Hematopoietic multipotent progenitor cell treated with erythropoietin and hydrocortisone succinate and interleukin-3 and kit ligand, for 15 days (in vitro differentiated cells): ENCODE measurements at regions not wholly inside any gene's neighbourhood (a gene's known extent, or its start where the extent isn't known, plus 50 kb on each side); places are given as distances from the start of the nearest gene placed in this dataset.

ENCODE experiments used
- DNase-seq: peaks from one replicate; pipeline ENCODE4 v3.0.0-alpha.2; 2015; ENCODE audit warnings: low spot score

DNA sequence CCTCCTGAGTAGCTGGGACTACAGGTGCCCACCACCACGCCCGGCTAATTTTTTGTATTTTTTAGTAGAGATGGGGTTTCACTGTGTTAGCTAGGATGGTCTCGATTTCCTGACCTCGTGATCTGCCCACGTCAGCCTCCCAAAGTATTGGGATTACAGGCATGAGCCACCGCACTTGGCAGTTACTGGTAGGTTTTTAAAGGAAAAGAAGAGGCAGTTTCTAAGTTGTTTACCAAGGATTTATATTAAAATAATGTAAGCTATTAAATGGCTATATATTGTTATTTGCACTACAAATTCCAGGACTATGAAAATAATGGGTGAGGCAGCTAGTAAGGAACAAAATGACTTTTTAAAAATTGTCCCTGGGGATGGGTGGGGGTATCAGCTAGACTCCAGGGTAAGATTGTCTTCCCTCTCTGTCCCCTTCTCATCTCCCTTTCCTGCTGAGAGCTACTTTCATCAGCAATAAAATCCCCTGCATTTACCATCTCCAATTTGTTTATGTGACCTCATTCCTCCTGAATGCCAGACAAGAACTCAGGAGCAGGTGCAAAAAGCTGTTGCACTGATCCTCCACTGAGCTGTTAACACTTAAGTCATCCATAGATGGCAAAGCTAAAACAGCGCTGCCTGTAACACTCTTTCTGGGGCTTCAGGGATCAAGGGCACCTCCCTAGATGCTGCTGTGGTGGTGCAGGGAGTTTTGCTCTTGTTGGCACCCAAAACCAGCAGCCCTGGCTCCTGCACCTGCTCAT, 165.2 kb downstream of the ZPLD1 start:
- DNase-seq: no peak

DNA sequence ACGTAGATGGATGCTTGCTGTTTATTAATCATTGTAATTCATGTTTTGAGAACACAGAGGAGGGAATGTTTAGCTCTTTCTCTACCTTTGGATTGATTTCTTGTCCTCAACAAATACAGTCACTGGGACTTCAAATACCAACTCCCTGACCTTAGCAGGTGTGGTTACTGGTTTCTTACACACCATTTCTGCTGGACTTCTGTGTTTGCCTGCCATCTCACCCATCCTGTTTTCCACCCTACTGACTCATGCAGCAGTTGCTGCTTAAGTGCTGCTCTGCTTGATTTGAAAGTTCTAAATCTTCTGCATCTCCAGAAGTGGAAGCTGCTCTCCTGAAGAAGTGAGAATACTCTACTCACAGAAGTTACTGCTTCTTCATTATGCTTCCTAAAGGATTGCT, 170.3 kb downstream of the ZPLD1 start:
- DNase-seq: no peak

DNA sequence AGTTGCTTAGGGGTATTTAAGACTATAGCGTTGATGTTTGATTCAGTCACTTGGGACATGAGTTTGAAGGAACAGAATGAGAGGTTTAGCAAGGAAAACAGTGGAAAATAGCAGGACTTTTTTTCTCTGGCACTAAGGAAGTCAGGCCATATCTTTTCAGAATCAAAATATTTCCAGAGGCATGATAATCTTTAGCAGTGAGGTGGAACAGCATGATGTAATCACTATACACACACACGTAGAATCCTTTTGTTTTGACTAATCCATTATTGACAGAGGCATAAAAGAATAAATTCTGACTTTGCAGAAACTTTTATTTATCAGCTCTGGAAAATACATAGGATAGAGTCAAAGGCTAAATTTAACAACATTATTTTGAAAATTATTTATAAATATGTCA, 174.1 kb downstream of the ZPLD1 start:
- no peak for DNase-seq

DNA sequence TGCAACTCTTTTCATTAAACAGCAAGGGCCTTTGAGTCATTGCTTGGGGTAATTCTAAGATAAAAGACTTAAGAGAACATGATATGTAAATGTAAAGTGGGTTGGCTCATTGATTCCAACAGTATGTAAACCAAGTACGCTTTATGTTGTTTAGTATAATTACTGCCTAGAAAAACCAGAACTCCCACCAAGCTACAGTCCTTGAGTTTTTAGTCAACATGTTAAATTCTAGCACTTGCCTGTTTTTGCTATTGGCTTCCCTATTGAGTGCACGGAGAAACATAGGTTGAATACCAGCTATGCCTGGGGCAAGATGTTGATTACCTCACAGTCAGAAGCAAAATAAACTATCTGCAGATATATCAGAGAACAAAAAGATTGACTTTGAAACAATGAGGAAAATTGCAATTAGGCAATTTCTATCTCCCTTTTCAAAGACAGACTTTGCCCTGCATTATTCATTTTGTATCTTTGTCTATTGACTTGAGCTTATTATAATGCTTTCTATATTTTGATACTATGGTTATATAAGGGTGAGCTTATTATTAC, 179.3 kb downstream of the ZPLD1 start:
- no peak for DNase-seq

DNA sequence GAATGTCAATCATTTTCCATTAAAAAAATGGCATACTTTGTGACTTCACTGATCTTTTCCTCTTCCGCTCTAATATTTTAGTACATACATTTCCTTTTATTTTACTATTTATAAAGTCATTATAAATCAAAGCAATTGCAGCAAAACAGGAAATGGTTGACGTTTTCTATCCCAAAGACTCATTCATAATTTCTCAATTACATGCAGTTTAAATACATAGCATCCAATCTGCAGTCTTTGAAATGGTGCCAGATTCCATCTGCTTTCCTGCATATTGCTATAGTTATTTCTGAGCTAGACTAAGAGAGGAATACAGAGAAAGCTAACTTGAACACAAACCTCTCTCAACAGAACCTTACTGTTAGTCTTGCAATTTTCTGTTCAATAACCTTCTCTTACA, 179.8 kb downstream of the ZPLD1 start:
- no peak for DNase-seq

DNA sequence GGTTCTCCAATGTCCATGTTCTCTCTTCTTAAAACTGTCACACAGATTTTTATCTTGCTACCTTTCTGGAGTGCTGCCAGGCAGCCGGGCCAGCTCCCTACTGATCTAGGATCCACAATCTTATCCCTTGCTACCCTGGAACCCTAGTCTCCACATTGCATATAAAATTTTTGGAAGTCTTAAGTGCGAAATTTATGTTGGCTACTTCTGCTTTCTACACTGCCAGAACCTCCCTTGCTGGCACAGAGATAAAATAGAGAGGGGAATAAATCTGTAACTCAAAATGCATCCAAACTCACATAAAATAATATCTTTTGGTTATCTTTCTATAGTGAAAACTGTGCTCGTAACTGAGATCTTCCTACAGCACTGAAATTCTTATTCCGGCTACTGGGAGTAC, 182.6 kb downstream of the ZPLD1 start:
- no peak for DNase-seq

DNA sequence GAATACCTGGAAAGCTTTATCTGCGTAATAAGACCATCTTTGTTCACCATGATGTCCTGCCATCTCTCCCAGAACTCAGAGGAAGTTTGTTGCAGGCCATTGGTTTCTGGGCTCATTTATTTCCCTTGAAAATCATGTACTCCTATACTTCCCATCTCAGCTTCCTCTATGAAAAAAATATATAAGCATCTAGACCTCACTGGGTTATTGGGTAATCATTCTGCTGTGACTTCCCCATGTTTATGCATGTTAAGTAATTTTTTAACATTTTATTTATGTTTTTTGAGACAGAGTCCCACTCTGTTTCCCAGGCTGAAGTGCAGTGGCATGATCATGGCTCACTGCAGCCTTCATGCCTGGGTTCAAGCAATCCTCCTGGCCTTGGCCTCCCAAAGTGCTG, 184.5 kb downstream of the ZPLD1 start:
- no peak for DNase-seq

DNA sequence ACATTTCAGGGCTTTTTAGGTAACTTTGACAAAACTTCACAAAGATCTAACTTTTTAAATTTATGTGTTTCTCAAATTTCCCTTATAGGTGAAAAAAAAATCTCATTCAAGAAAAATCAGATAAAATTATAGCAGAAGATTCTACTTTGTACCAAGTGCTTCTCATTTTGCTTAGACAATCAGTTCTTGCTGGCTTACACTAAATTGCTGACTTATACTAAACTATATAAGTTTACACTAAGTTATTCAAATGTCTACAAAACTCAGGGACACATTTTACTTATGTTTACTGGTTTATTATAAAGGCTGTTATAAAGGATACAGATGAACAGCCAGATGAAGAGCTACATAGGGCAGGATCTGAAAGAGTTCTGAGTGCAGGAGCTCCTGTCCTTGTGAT, 195.1 kb downstream of the ZPLD1 start:
- no peak for DNase-seq

DNA sequence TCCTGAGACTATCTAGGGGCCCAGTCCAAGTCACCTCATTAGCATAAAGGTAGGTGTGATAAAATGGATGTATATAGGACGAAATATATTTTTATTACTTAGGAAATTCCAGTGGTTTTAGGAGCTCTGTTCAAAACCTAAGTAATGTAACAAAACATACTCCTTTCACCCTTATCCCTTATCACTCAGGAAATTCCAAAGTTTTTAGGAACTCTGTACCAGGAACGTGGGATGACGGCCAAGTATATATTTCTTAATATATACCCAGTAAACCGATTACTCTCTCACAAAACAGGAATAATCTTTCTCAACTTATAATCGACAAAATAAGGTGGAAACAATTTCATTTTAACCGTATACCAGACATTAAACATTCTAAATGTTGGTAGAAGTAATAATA, 195.7 kb downstream of the ZPLD1 start:
- no peak for DNase-seq

DNA sequence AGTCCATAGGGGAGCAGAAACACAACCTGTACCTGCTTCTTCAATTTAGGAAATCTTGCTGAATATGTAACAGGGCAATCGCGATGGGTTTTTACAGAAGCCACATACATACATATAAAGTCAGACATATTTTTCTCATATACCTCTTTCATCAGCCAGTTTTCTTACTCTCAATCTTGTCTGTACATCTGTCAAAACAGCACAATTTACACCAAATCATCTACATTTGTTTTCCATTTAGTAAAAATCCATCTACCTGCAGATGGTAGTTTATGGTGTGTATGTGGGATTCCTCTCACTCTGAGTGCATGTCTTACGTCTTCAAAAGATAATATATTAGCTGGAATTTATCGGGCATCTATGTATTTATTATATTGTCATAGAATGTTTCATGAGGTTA, 208.7 kb downstream of the ZPLD1 start:
- DNase-seq: no peak

DNA sequence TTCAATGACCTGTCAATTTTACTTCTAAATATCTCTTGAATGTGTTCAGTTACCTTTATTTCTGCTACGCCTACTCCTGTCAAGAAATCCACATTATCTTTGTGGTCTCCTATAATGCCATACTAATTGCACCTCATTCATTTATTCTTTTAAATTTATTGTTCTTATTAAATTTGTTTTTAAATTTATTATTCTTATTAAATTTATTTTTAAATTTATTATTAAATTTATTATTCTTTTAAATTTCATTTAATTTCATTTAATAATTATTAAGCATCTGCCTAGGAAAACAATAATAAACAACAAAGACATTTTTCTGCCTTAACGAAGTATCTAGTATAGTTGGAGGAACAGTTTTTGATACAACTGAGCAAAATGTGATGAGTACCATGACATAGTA, 211.7 kb downstream of the ZPLD1 start:
- DNase-seq: no peak

DNA sequence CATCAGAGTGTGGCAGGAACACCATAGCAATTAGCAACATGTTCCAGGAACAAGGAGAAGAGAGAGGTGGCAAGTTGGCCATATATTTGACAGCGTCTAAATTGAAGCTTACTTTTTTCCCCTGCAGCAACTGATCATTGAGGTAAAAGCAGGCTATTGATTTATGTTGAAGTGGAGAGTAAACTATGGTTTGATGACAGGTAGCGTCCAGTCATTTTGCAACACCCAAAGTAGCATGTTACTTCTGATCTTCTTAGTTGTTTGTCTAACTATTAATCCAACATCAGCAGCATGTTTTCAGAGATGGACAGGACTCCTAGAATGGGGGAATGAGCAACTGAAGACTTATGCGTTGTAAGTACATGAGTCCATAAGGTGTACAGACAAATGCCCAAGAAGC, 225.8 kb downstream of the ZPLD1 start:
- DNase-seq: no peak

DNA sequence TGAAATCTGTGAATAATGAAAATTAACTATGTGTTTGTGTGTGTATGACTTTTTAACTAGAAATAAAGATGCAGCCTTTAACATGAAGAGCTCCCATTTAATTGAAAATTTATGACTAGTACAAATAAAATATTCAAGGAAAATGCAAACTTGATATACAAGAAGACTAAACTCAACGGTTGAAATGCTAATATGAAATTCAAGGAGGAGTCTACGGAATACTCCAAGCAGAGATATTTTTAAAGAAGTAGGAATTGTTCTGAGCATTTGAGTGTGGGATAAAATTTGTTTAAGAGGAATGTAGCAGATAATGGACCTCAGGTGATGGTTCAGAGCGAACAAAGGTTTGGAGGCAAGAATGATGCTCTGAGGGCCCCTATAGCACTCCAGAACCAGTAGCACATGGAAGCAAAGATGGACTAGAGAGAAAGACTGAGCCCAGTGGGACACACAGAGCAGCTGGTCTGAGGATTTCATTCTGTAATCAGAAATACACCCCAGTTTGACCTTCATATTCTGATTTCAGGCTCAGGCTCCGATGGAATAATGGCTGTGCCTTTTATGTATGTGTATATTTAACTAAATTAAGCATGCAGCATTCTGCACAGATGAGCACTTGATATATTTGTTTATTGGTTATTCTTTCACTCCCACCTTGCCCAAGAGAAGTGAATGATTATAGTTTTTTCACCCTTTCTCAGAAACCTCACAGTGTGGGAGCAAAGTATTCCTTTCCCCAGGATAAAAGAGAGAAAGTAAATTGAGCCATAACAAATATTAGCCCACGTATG, 227.1 kb downstream of the ZPLD1 start:
- no peak for DNase-seq

DNA sequence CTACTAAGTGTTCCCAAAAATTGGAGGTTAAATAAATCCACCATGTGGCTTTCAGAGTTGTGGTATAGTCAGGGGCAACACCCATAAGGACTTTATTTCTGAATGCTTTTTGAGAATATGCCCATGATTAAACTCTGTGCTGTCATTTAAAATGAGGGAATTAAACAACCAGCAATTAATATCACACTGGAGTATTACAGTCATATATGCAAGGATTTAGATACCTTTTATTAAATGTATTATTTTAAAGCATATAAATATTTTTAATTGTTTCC, 227.6 kb downstream of the ZPLD1 start:
- no peak for DNase-seq

DNA sequence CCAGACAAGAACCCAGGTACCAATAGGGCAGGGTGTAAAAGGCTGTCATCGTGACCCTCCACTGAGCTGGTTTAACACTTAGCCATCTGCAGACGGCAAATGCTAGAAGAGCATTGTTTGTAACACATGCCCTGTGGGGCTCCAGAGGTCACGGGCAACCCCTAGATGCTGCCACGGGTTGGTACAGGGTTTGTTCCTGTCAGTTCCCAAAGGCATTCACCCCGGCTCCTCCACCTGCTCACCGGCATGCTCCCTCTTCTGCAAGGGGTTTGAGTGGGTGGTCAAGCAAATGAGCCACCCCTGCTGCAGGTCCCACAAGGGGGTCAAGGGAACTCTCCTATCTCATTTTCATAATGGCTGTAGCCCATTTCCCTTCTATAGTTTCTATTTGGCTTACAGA, 229.3 kb downstream of the ZPLD1 start:
- DNase-seq: no peak

DNA sequence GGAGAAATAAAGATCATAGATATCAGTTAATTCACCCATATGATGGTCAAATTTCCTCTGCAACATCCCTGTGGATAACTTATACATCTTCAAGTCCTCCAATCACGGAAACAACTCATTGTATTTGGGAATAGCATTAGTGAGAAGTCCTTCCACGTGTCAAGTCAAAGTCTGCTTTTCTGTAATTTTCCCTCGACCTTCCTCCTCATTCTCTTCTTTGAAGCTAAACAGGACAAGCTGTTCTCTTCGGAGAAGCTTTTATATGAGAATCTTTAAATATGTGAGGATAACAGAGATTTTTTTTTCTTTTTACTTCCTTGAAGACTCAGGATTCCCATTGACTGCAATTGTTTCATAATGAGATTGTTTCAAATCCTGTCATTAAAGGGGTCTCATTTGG, 230.4 kb downstream of the ZPLD1 start:
- no peak for DNase-seq

DNA sequence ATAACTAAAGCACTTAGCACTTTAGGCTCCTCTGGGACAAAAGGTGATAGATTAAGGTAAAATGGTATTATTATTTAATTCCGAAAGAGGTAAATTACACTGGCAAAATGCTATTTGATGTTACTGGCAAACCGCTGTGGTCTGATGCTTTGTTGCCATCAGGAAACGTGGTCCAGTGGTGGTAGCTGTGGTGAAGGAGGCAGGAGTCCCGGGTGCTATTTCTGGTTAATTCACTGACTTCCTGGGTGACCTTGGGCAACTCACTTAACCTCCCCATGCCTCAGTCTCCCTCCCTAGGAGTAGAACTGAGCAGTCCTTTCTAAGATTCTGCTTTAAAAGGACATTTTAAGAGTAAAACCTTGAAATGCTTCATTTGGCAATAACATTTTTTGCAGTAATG, 233.4 kb downstream of the ZPLD1 start:
- DNase-seq: no peak

DNA sequence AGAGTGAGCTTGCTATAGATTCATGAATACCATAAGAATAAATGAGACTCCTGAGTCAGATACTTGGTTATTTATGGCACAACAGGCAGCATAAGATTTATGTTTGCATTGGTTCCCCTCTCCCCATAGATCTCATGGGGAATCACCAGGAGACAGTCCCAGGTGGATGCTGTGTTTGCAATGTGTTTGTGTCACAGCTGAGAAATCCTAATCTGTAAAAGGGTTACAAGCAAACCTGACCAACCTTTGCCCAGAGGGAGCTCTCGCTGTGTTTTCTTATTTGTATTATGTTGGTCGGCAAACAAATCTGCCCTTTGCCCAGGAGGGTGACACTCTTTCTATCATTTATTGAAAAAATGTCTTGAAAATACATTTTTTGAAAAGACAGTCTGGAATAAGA, 236.2 kb downstream of the ZPLD1 start:
- no peak for DNase-seq

DNA sequence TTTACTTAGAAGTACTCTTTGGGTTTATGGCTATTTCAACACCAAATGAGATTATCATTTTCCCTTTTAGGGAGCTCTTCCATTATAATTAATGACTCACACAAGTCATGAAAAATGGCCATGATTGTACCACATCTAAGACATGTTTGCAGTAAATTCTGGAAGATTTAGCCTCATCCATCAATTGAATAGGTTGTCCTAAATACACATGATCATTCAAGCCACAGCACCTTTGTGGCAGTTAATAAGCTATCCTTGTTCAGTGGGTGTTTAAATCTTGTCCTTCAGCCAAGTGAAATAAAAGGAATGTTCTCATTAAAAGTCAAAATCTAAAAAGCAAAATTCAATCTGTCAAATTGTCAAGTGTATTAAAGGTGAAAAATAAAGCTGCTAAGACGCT, 237.5 kb downstream of the ZPLD1 start:
- DNase-seq: no peak

DNA sequence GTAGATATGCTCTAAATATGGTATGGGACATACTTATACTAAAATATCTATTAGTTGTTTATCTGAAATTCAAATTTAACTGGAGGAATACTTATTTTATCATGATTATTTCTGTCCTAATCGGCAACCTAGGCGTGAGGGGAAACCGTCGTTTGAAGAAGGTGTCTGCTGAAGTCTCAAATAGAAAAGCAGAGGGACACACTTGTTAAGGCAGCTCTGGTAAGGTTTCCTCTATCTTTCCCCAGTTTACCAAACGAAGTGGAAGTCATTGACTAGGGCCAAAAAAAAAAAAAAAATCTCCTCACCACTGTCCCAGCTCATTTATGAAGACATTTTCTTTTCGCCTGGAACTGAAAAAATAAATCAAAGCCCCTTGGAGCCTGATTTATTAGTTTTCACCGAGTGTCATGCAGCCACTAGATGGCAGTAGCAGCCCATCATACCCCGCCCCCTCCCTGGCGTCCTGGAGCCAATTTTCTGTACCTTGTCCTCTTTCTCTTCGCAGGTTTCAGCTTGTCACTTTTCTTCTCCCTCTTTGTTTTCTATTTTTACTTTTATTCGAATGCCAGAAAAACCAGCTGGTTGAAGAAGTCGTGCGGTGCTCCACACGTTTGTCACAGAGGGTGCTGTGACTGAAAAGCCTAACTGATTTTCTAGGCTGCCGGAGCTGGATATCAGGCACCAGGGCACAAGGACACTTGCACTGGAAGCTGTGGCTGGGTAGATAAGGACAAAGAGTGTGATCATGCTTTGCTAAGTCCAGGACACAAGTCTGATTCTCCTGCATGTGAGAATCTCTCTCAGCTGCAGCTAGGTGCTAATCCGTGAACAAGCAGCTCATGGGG, 238.7 kb downstream of the ZPLD1 start:
- peak; percentile 34 for DNase-seq

DNA sequence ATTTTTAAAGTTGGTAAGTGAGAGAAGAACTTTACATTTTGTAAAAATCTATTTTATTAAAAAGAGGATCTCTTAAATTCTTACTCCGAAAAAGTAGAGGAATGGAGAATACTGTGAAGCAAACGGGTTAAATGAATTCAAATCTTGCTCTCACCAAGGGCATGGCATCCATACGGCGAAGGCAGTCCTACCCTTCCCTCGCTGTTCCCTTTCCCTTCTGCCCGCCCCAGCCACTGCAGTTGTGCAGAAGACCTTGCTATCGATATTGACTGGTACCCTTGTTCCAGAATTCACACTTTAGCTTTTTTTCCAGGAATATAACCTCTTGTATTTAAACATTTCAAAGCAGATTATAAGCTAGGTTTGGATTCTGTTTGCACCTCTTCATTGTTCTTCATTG, 239.5 kb downstream of the ZPLD1 start:
- no peak for DNase-seq

DNA sequence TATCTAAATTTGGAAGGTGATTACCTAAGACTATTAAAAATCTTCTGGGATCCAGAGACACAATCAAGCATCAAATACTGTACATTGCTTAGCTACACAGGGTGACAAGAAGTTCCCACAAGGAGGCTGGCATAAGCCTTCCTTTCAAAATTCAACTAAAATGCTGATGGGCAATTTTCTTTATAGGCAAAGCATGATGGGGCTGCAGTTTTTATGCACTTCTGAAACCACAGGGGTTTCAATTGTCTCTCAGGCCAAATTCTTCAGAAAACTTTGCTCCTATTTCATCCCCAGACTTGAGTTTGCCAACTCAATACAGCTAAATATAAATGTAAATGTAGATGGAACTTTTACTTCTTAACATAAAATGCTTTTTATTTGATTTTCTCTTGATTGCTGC, 241.6 kb downstream of the ZPLD1 start:
- no peak for DNase-seq

DNA sequence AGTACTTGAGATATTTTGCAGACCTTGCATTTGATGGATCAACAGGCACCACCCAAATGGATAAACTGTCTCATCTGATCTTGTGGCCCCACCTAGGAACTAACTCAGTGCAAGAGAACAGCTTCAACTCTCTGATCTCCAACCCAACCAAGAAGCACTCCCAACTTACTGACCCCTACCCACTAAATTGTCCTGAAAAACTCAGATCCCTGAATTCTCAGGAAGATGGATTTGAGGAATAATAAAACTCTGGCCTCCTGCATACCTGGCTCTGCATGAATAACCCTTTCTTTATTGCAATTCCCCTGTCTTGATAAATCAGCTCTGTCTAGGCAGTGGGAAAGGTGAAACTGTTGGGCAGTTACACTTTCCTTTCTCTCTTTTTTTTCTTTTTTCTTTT, 247.9 kb downstream of the ZPLD1 start:
- no peak for DNase-seq
